ENCODE measurements at regions not wholly inside any gene's neighbourhood (a gene's known extent, or its start where the extent isn't known, plus 50 kb on each side); places are given as distances from the start of the nearest gene placed in this dataset.
"Not testable (repeated sequence)": the region's sequence is repeated elsewhere in the genome, so short reads cannot be mapped to it uniquely, and the experiment has no call there.

DNA sequence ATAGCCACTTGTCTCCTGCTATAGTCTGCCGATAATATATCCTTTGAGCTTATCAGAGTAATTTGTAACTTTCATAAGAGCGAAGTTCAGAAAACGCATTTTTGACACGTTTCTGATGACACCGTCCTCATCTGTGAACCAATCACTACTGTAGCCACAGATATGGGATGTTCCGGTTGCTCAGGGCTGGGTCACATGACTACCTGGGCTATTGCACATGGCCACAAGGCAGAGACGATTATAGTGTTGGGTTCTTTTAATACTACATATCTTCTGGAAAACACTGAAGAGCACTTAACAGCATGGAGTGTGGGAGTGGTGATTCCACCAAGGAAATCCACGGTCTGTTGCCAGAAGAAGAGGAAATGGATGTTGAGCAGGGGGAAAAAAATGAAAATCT, 115.0 kb upstream of the ADRA1B start:
- no peaks in the 10 kb centered on the region for H3K9me3 ChIP-seq
- H3K4me1 ChIP-seq = no peaks in the 10 kb centered on the region
- DNase-seq = no peak
- H3K36me3 ChIP-seq = no peaks in the 10 kb centered on the region
- H3K27me3 ChIP-seq = no peaks in the 10 kb centered on the region
- no peak overlapping the region for H3K27ac ChIP-seq
- no peak for TF ChIP-seq POLR2A (IDR thresholded peaks at IDR 0.05)
- TF ChIP-seq, protein P1, sequence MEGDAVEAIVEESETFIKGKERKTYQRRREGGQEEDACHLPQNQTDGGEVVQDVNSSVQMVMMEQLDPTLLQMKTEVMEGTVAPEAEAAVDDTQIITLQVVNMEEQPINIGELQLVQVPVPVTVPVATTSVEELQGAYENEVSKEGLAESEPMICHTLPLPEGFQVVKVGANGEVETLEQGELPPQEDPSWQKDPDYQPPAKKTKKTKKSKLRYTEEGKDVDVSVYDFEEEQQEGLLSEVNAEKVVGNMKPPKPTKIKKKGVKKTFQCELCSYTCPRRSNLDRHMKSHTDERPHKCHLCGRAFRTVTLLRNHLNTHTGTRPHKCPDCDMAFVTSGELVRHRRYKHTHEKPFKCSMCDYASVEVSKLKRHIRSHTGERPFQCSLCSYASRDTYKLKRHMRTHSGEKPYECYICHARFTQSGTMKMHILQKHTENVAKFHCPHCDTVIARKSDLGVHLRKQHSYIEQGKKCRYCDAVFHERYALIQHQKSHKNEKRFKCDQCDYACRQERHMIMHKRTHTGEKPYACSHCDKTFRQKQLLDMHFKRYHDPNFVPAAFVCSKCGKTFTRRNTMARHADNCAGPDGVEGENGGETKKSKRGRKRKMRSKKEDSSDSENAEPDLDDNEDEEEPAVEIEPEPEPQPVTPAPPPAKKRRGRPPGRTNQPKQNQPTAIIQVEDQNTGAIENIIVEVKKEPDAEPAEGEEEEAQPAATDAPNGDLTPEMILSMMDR (IDR thresholded peaks at IDR 0.05) = no peak
- H3K4me3 ChIP-seq = no peak overlapping the region

DNA sequence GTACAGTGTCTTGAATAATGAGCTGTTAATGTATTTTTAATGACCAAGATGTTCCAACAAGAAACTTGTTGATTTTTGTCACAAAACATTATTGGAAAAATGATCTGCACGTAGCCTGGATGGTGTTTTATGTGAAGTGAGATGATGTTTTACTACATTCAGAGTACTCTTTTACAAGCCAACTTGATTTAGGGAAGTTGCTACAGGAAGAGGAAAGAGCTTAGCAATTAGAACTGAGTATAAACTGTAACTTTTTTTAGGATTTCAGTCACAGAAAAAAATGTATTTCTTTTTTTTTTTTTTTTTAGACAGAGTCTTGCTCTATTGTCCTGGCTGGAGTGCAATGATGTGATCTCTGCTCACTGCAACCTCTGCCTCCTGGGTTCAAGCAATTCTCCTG, 113.6 kb upstream of the ADRA1B start:
- no peaks in the 10 kb centered on the region for H3K27me3 ChIP-seq
- no peak overlapping the region for H3K4me3 ChIP-seq
- DNase-seq = no peak
- H3K36me3 ChIP-seq = no peaks in the 10 kb centered on the region
- H3K4me1 ChIP-seq = no peaks in the 10 kb centered on the region
- no peak for TF ChIP-seq POLR2A (IDR thresholded peaks at IDR 0.05)
- TF ChIP-seq, protein P1 (IDR thresholded peaks at IDR 0.05) = no peak
- H3K9me3 ChIP-seq = no peaks in the 10 kb centered on the region
- H3K27ac ChIP-seq = no peak overlapping the region

DNA sequence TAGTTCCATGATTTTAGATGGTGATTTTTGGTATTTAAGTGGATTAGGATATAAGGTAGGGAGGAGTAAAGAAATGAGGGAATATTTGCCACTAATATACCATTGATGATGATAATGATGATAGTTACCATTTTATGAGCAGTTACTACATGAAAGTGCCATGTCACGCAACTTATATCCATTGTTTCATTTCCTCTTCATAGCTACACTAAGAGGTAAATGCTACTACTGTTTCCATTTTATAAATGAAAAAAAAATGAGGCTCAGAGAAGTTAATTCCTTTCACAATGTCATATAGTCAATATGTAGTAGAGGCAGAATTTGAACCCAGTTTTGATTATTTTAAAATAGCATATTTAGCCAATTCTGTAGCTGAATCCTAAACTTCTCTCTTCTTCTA, 112.2 kb upstream of the ADRA1B start:
- no peaks in the 10 kb centered on the region for H3K36me3 ChIP-seq
- no peak for DNase-seq
- H3K27me3 ChIP-seq = no peaks in the 10 kb centered on the region
- H3K27ac ChIP-seq = no peak overlapping the region
- H3K4me3 ChIP-seq = no peak overlapping the region
- no peaks in the 10 kb centered on the region for H3K9me3 ChIP-seq
- H3K4me1 ChIP-seq = no peaks in the 10 kb centered on the region
- TF ChIP-seq, protein P1 (IDR thresholded peaks at IDR 0.05) = no peak
- no peak for TF ChIP-seq POLR2A (IDR thresholded peaks at IDR 0.05)

DNA sequence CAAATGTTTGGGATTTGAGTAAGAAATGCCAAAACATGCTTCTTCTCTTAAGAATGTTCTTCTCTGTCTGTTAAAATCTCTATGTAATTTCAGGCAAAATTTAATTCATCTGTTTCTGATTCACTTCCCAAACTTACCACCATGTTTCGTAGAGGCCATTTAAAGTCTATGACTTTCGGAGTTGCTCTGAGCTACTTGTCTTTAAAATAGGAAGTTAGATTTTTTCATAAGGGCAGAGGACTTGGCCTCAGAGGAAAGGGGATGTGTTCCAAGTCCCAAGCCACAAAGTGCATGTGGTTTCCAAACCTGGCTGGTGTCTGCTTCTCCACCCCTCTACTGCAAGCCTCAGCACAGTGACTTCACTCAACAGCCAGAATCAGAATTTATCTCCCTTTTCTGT, 111.3 kb upstream of the ADRA1B start:
- TF ChIP-seq POLR2A (IDR thresholded peaks at IDR 0.05) = no peak
- TF ChIP-seq, protein P1 (IDR thresholded peaks at IDR 0.05) = no peak
- H3K4me1 ChIP-seq = no peaks in the 10 kb centered on the region
- H3K27ac ChIP-seq = peak overlapping the region in 1 of 4 donors; percentile 0
- no peaks in the 10 kb centered on the region for H3K9me3 ChIP-seq
- H3K27me3 ChIP-seq = no peaks in the 10 kb centered on the region
- DNase-seq = peak in 1 of 3 donors; percentile 57
- no peak overlapping the region for H3K4me3 ChIP-seq
- H3K36me3 ChIP-seq = no peaks in the 10 kb centered on the region

DNA sequence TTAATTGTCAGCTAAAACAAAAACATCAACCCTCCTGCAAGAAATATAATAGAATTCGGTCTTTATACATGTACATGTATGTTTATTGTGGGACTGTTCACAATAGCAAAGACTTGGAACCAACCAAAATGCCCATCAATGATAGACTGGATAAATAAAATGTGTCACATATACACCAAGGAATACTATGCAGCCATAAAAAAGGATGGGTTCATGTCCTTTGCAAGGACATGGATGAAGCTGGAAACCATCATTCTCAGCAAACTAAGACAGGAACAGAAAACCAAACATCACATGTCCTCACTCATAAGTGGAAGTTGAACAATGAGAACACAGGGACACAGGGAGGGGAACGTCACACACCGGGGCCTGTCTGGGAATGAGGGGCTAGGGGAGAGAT, 109.1 kb upstream of the ADRA1B start:
- not testable (repeated sequence) for H3K9me3 ChIP-seq, H3K4me1 ChIP-seq, DNase-seq, H3K36me3 ChIP-seq, H3K4me3 ChIP-seq, H3K27me3 ChIP-seq, H3K27ac ChIP-seq

DNA sequence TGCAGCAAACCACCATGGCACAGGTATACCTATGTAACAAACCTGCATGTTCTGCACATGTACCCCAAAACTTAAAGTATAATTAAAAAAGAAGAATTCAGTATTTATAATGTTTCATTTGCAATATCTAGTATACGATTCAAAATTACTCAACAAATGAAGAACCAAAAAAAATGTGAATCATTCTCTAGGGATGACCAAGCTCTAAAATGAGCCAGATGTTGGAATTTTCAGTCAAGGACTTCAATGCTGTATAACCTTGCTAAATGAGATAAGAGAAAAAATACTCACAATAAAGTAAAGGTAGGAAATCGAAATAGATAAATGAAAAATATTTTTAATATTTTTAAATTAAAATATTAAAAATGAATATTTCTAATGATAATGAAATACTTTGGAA, 108.7 kb upstream of the ADRA1B start:
- no peak overlapping the region for H3K4me3 ChIP-seq

More for the DNA sequence above, 108.7 kb upstream of the ADRA1B start:
- Histone ChIP-seq H3K27me3 (no peaks in the 10 kb centered on the region), H3K9me3 (no peaks in the 10 kb centered on the region), H3K36me3 (no peaks in the 10 kb centered on the region), H3K4me1 (no peaks in the 10 kb centered on the region), H3K27ac (no peak overlapping the region)
- DNase-seq = no peak
- TF ChIP-seq, protein P1 (IDR thresholded peaks at IDR 0.05) = no peak
- no peak for TF ChIP-seq POLR2A (IDR thresholded peaks at IDR 0.05)
